Astrocyte of the spinal cord (primary cell): ENCODE measurements at regions not wholly inside any gene's neighbourhood (a gene's known extent, or its start where the extent isn't known, plus 50 kb on each side); places are given as distances from the start of the nearest gene placed in this dataset.
A peak's percentile ranks its signal among the peaks of the same experiment; 100 is the strongest.

Experiments used
- DNase-seq: peaks from one replicate; pipeline ENCODE4 v3.0.0; 2011; ENCODE audit warnings: low read depth, low spot score
- H3K4me3 ChIP-seq: 2 replicates; pipeline ENCODE4 v1.5.1; 2011; ENCODE audit warnings: low read depth, mild to moderate bottlenecking, low read length, moderate library complexity
- in situ Hi-C: cut with HindIII; loops from 2 replicates; pipeline ENCODE4 v1.10.0; 2017; ENCODE audit warnings: low sequenced_read_pairs
- TF ChIP-seq, protein P1 (sequence below): IDR thresholded peaks from 2 replicates; pipeline ENCODE4 v1.5.1; 2012; ENCODE audit warnings: low read depth, mild to moderate bottlenecking, low read length, inconsistent platforms

DNA sequence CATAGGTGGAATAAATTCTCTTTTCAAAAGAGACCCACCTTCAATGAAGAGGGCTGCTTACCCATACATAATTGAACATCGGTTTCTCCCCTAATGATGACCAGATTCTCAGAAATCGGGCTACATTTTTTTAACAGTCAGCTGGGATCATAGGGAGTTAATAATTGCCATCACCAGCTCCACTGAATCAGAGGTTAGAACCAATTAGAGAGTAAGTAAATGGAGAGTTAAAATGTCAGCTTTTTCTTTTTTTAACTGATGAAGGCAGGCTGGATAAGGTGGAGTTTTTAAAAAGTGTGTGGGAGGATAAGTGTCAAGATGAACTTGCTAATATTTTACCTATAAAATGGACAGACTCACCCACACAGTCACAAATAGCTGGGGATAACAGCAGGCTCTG is 584.5 kb upstream of the NR3C2 start:
- TF ChIP-seq, protein P1, sequence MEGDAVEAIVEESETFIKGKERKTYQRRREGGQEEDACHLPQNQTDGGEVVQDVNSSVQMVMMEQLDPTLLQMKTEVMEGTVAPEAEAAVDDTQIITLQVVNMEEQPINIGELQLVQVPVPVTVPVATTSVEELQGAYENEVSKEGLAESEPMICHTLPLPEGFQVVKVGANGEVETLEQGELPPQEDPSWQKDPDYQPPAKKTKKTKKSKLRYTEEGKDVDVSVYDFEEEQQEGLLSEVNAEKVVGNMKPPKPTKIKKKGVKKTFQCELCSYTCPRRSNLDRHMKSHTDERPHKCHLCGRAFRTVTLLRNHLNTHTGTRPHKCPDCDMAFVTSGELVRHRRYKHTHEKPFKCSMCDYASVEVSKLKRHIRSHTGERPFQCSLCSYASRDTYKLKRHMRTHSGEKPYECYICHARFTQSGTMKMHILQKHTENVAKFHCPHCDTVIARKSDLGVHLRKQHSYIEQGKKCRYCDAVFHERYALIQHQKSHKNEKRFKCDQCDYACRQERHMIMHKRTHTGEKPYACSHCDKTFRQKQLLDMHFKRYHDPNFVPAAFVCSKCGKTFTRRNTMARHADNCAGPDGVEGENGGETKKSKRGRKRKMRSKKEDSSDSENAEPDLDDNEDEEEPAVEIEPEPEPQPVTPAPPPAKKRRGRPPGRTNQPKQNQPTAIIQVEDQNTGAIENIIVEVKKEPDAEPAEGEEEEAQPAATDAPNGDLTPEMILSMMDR, result no peak
- in situ Hi-C loops, result no loop called here
- no peak overlapping the region for H3K4me3 ChIP-seq
- no peak for DNase-seq

DNA sequence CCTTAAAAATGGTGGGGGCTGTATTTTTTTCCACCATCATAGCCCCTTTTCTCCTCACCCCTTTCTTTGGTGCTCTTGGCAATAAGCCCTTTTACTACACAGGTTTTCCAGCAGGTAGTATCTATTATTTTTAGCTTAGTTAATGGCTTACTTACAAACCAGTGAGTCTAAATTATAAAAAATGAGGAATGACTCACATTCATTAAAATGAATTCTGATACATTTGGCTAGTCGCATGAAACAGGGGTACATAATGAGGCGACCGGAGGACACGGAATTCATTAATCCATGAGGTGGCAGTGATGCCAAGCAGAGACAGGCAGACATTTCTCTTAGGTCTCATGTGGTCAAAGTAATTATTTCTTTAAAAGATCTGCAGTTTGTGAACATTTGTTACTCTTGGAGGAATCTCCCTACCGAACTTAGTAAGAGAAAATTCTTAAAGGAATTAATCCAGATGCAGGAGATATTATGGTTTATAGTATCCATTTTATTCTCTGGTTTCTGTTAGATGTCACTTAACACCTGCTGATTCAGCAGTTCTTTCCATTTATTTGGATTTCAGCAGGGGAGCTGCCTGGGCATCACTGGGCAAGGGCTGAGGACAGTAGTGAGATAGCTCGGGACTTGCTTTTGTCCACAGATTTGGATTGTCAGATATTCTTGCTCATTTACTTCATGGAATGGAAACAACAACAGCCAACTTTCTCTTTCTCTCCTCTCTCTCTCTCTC is 575.0 kb upstream of the NR3C2 start:
- in situ Hi-C loops, result no loop called here
- DNase-seq, result no peak
- TF ChIP-seq, protein P1, result no peak
- no peak overlapping the region for H3K4me3 ChIP-seq

DNA sequence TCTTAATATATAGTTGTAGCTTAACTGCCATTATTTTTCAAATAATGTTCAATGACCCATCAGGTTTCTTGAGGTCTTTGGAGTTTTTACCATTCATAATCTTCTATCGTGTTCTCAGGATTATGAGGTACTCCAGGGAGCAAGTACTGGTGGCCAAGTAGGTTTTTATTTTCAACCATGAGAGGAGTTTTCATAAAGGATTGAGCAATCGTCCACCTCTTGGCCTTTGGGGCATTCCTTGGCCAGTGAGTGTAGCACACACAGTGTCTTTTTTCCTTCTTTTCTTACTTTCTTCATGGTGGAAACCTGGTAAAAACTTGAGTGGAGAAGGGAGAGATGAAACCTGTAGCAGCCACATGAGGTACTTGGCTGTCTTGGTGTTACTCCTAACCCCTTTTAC is 567.0 kb upstream of the NR3C2 start:
- DNase-seq, result no peak
- in situ Hi-C loops, result no loop called here
- TF ChIP-seq, protein P1, result no peak
- H3K4me3 ChIP-seq, result no peak overlapping the region

DNA sequence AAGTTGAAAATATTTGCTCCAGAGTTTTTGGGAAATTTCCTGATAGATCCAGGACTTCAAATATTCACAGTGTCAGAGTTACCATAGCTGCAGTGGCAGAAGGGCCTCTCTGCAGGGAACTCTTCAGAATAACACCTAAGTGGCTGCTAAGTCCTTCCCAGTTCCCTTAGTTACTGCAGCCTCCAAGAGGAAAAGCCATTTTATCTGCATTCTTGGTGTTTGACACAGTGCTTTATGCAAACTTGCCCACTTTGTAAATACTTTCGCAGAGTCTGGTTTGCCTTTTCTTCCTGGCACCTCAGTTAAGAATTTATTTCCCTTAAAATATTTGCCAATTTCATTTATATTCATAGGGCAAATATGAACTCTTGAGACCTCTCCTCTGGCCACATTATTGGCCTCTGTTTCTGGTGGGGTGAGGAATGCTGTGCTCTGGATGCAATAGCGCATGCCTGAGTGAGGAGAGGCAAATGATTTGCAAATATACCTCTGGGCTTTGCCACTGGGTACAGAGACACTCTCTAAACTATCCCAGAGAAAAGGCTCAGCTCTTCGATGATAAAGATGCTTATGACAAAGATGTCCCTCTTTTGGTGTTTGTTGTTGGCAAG is 566.3 kb upstream of the NR3C2 start:
- TF ChIP-seq, protein P1, result no peak
- peak; percentile 1 for DNase-seq
- in situ Hi-C loops, result no loop called here
- no peak overlapping the region for H3K4me3 ChIP-seq

DNA sequence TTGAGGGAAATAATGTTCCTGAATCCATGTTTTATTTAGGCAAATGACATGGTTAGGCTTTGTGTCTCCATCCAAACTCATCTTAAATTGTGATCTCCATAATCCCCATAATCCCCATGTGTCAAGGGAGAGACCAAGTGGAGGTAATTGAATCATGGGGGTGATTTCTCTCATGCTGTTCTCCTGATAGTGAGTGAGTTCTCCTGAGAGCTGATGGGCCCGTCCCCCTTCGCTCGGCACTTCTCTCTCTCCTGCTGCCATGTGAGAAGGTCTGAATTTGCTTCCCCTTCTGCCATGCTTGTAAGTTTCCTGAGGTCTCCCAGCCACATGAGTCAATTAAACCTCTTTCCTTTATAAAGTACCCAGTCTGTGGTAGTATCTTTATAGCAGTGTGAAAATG is 563.0 kb upstream of the NR3C2 start:
- H3K4me3 ChIP-seq, result no peak overlapping the region
- in situ Hi-C loops, result no loop called here
- no peak for DNase-seq
- TF ChIP-seq, protein P1, result no peak

DNA sequence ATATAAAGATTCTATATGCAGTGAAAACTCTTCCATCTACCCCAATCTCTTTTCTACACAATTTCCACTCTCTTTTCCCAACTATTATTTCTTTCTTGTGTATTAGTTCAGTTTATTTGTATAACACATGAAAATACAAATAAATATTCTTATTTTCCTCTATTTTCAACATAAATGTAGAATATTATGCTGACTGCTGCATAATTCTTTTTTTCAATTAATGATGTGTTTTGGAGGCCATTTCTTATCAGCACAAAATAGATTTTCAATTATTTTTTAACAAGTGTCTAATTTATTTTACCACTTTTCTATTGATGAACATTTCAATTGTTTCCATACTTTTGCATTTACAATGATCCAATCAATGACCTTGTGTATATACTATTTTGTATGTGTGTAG is 557.7 kb upstream of the NR3C2 start:
- no peak overlapping the region for H3K4me3 ChIP-seq
- no peak for DNase-seq
- in situ Hi-C loops, result no loop called here
- TF ChIP-seq, protein P1, result no peak
